Calu3 (cell line): ENCODE measurements at regions not wholly inside any gene's neighbourhood (a gene's known extent, or its start where the extent isn't known, plus 50 kb on each side); places are given as distances from the start of the nearest gene placed in this dataset.

ENCODE experiments used
- BruUV-seq: library from RNA; stranded (reverse); fragments of 400-500 nt; replicated peaks from 2 replicates; lab custom pipeline; 2021; lab: Mats Ljungman, UMichigan
- CTCF ChIA-PET: fragments of 300-600 bp; sonication (Branson Sonifier 250); formaldehyde crosslinking; loops from one replicate; lab custom pipeline; 2022; ENCODE audit warnings: antibody characterized with exemption; lab: Charles Lee
- DNase-seq: peaks from one replicate; pipeline ENCODE4 v3.0.0; 2022
- H3K27ac Mint-ChIP-seq: one replicate; pipeline ENCODE4 v1.8.0; 2022; ENCODE audit warnings: mixed read lengths; ENCODE audit not compliant: unreplicated experiment
- H3K27me3 Mint-ChIP-seq: one replicate; pipeline ENCODE4 v1.8.0; 2022; ENCODE audit warnings: mixed read lengths; ENCODE audit not compliant: unreplicated experiment
- H3K36me3 Mint-ChIP-seq: one replicate; pipeline ENCODE4 v1.8.0; 2022; ENCODE audit warnings: mild to moderate bottlenecking, moderate library complexity, mixed read lengths; ENCODE audit not compliant: insufficient read depth, unreplicated experiment
- H3K4me1 Mint-ChIP-seq: one replicate; pipeline ENCODE4 v1.8.0; 2022; ENCODE audit warnings: mild to moderate bottlenecking, low read depth, mixed read lengths; ENCODE audit not compliant: unreplicated experiment
- H3K4me3 Mint-ChIP-seq: one replicate; pipeline ENCODE4 v1.8.0; 2022; ENCODE audit warnings: mild to moderate bottlenecking, low read depth, moderate library complexity, mixed read lengths; ENCODE audit not compliant: unreplicated experiment
- H3K9me3 Mint-ChIP-seq: one replicate; pipeline ENCODE4 v1.8.0; 2022; ENCODE audit warnings: low read depth, mixed read lengths; ENCODE audit not compliant: unreplicated experiment
- CTCF ChIP-seq: fragments of 200-600 bp; IDR thresholded peaks from one replicate; pipeline ENCODE4 v1.8.0; 2022; ENCODE audit warnings: antibody characterized with exemption; ENCODE audit not compliant: unreplicated experiment
- intact Hi-C: fragments of 100-400 bp; cut with micrococcal nuclease; formaldehyde crosslinking; loops from one replicate; pipeline ENCODE4 v1.10.0; 2022; ENCODE audit not compliant: unreplicated experiment

- CTCF ChIA-PET = interaction anchor here (0.7 kb wide), 1 partner anchor 271 kb away, joined by 3 read pairs; no protein-coding TSS in a partner anchor
- intact Hi-C loops = no loop called here
- TF ChIP-seq CTCF = no peak
- BruUV-seq = no TSS peak
- H3K27ac Mint-ChIP-seq = no peak overlapping the region
- H3K27me3 Mint-ChIP-seq = no peaks in the 10 kb centered on the region
- H3K4me1 Mint-ChIP-seq = no peaks in the 10 kb centered on the region
- DNase-seq = no peak
- H3K36me3 Mint-ChIP-seq = no peaks in the 10 kb centered on the region
- no peak overlapping the region for H3K4me3 Mint-ChIP-seq
- H3K9me3 Mint-ChIP-seq = peaks cover 3% of the 10 kb centered on the region
Measured at GRCh38 chr2:151063271-151063670, 198.4 kb downstream of the RBM43 start.

GRCh38 chr2:151060287-151060686 lies 201.4 kb downstream of the RBM43 start:
- Mint-ChIP-seq H3K4me1 (no peaks in the 10 kb centered on the region), H3K36me3 (no peaks in the 10 kb centered on the region), H3K9me3 (peaks cover 3% of the 10 kb centered on the region), H3K27me3 (no peaks in the 10 kb centered on the region), H3K4me3 (no peak overlapping the region), H3K27ac (no peak overlapping the region)
- no peak for DNase-seq
- intact Hi-C loops = no loop called here
- no TSS peak for BruUV-seq
- no peak for TF ChIP-seq CTCF
- CTCF ChIA-PET = no interaction called here

GRCh38 chr2:151056870-151057269 lies 204.8 kb downstream of the RBM43 start:
- no peaks in the 10 kb centered on the region for H3K9me3 Mint-ChIP-seq
- no peak overlapping the region for H3K27ac Mint-ChIP-seq
- no peak overlapping the region for H3K4me3 Mint-ChIP-seq
- H3K4me1 Mint-ChIP-seq = peaks cover under 1% of the 10 kb centered on the region
- no peak for DNase-seq
- no TSS peak for BruUV-seq
- TF ChIP-seq CTCF = no peak
- no peaks in the 10 kb centered on the region for H3K36me3 Mint-ChIP-seq
- CTCF ChIA-PET = no interaction called here
- intact Hi-C loops = loop anchor here (10.0 kb wide), 1 partner anchor 202 kb away; no protein-coding TSS in a partner anchor
- no peaks in the 10 kb centered on the region for H3K27me3 Mint-ChIP-seq

GRCh38 chr2:151053661-151053990 lies 208.0 kb downstream of the RBM43 start:
- CTCF ChIA-PET = no interaction called here
- Mint-ChIP-seq H3K27me3 (no peaks in the 10 kb centered on the region), H3K9me3 (no peaks in the 10 kb centered on the region), H3K27ac (no peak overlapping the region), H3K4me1 (peaks cover 33% of the 10 kb centered on the region), H3K36me3 (no peaks in the 10 kb centered on the region), H3K4me3 (no peak overlapping the region)
- intact Hi-C loops = loop anchor here (2.0 to 10.0 kb wide), 4 partner anchors 199 to 1457 kb away; partner anchors contain the start of gene RND3
- DNase-seq = no peak
- no TSS peak for BruUV-seq
- TF ChIP-seq CTCF = no peak
